H9 (cell line): ENCODE measurements at regions not wholly inside any gene's neighbourhood (a gene's known extent, or its start where the extent isn't known, plus 50 kb on each side); places are given as distances from the start of the nearest gene placed in this dataset.
"Not testable (repeated sequence)": the region's sequence is repeated elsewhere in the genome, so short reads cannot be mapped to it uniquely, and the experiment has no call there.

Experiments used
- DNase-seq: peaks from one replicate; pipeline ENCODE4 v3.0.0-alpha.2; 2017
- H2AFZ ChIP-seq: one replicate; pipeline ENCODE4 v1.6.1; 2013; ENCODE audit warnings: mild to moderate bottlenecking, low read length, control low read depth, moderate library complexity
- H2AK5ac ChIP-seq: 2 replicates; pipeline ENCODE4 v1.6.1; 2013; ENCODE audit warnings: low read length, control low read depth, mixed read lengths; ENCODE audit not compliant: insufficient read length
- H2BK120ac ChIP-seq: one replicate; pipeline ENCODE4 v1.6.1; 2013; ENCODE audit warnings: low read depth, mild to moderate bottlenecking, low read length, control low read depth, inconsistent platforms; ENCODE audit not compliant: poor library complexity, severe bottlenecking
- H2BK12ac ChIP-seq: 2 replicates; pipeline ENCODE4 v1.6.1; 2013; ENCODE audit warnings: low read length, control low read depth, mixed read lengths, low read depth; ENCODE audit not compliant: insufficient read length
- H2BK15ac ChIP-seq: 2 replicates; pipeline ENCODE4 v1.6.1; 2013; ENCODE audit warnings: low read depth, low read length, control low read depth
- H2BK20ac ChIP-seq: one replicate; pipeline ENCODE4 v1.6.1; 2013; ENCODE audit warnings: low read depth, mild to moderate bottlenecking, low read length, control low read depth, inconsistent platforms; ENCODE audit not compliant: poor library complexity, severe bottlenecking
- H2BK5ac ChIP-seq: 2 replicates; pipeline ENCODE4 v1.6.1; 2013; ENCODE audit warnings: low read length, control low read depth, mixed read lengths; ENCODE audit not compliant: insufficient read length
- H3K14ac ChIP-seq: 2 replicates; pipeline ENCODE4 v1.6.1; 2013; ENCODE audit warnings: low read length, control low read depth; ENCODE audit not compliant: insufficient read depth
- H3K18ac ChIP-seq: 2 replicates; pipeline ENCODE4 v1.6.1; 2013; ENCODE audit warnings: low read depth, mild to moderate bottlenecking, mixed read lengths, low read length, control low read depth; ENCODE audit not compliant: insufficient read length
- H3K23ac ChIP-seq: 2 replicates; pipeline ENCODE4 v1.6.1; 2013; ENCODE audit warnings: low read length, control low read depth, mixed read lengths, low read depth; ENCODE audit not compliant: insufficient read length
- H3K23me2 ChIP-seq: 2 replicates; pipeline ENCODE4 v1.6.1; 2013; ENCODE audit warnings: low read depth, mild to moderate bottlenecking, mixed read lengths, low read length, control low read depth; ENCODE audit not compliant: insufficient read length, poor library complexity, severe bottlenecking
- H3K27ac ChIP-seq: 2 replicates; pipeline ENCODE4 v1.5.1; 2013; ENCODE audit warnings: low read length, control low read depth, mixed read lengths, low read depth; ENCODE audit not compliant: insufficient read length
- H3K27me3 ChIP-seq: 2 replicates; pipeline ENCODE4 v1.6.1; 2013; ENCODE audit warnings: low read length, control low read depth, inconsistent platforms; ENCODE audit not compliant: insufficient read depth
- H3K4ac ChIP-seq: 2 replicates; pipeline ENCODE4 v1.6.1; 2013; ENCODE audit warnings: low read depth, mild to moderate bottlenecking, control low read depth, inconsistent platforms, low read length, moderate library complexity
- H3K4me1 ChIP-seq: 2 replicates; pipeline ENCODE4 v1.6.1; 2013; ENCODE audit warnings: low read length, control low read depth, inconsistent platforms; ENCODE audit not compliant: insufficient read depth
- H3K4me2 ChIP-seq: 2 replicates; pipeline ENCODE4 v1.6.1; 2013; ENCODE audit warnings: low read length, control low read depth, mixed read lengths; ENCODE audit not compliant: insufficient read length, insufficient read depth
- H3K56ac ChIP-seq: 2 replicates; pipeline ENCODE4 v1.6.1; 2013; ENCODE audit warnings: low read depth, mild to moderate bottlenecking, mixed read lengths, low read length, control low read depth; ENCODE audit not compliant: insufficient read length
- H3K79me1 ChIP-seq: 2 replicates; pipeline ENCODE4 v1.6.1; 2013; ENCODE audit warnings: low read depth, mild to moderate bottlenecking, moderate library complexity, low read length, control low read depth, inconsistent platforms; ENCODE audit not compliant: insufficient read depth, poor library complexity, severe bottlenecking
- H3K79me2 ChIP-seq: 2 replicates; pipeline ENCODE4 v1.6.1; 2013; ENCODE audit warnings: low read length, control low read depth, inconsistent platforms; ENCODE audit not compliant: insufficient read depth
- H3K9ac ChIP-seq: 2 replicates; pipeline ENCODE4 v1.6.1; 2013; ENCODE audit warnings: low read length, control low read depth, mixed read lengths; ENCODE audit not compliant: insufficient read length; ENCODE audit errors: extremely low read depth
- H3K9me3 ChIP-seq: one replicate; pipeline ENCODE4 v1.6.1; 2013; ENCODE audit warnings: low read depth, low read length, inconsistent platforms; ENCODE audit not compliant: control insufficient read depth
- H3T11ph ChIP-seq: one replicate; pipeline ENCODE4 v1.6.1; 2013; ENCODE audit warnings: mild to moderate bottlenecking, low read length, control low read depth, inconsistent platforms
- H4K20me1 ChIP-seq: one replicate; pipeline ENCODE4 v1.6.1; 2013; ENCODE audit not compliant: control insufficient read depth, insufficient read length, insufficient read depth
- H4K5ac ChIP-seq: 2 replicates; pipeline ENCODE4 v1.6.1; 2013; ENCODE audit warnings: low read depth, mild to moderate bottlenecking, mixed read lengths, low read length, control low read depth; ENCODE audit not compliant: insufficient read length
- H4K8ac ChIP-seq: replicated peaks from 2 replicates; pipeline ENCODE4 v1.6.1; 2013; ENCODE audit warnings: low read length, control low read depth, mixed read lengths, low read depth; ENCODE audit not compliant: insufficient read length
- H4K91ac ChIP-seq: 2 replicates; pipeline ENCODE4 v1.6.1; 2013; ENCODE audit warnings: low read depth, mild to moderate bottlenecking, moderate library complexity, mixed read lengths, low read length, control low read depth; ENCODE audit not compliant: insufficient read length
- H3K27ac Mint-ChIP-seq, 3 experiments: 2 replicates in 2 of 3; 3 replicates in 1 of 3; pipeline ENCODE4 v1.8.0; 2020 to 2021; ENCODE audit warnings: mixed read lengths in 3 of 3, mild to moderate bottlenecking in 1 of 3, moderate library complexity in 1 of 3
- H3K27me3 Mint-ChIP-seq: 2 replicates; pipeline ENCODE4 v1.8.0; 2021; ENCODE audit warnings: low read depth, mild to moderate bottlenecking, moderate library complexity, mixed read lengths
- H3K36me3 Mint-ChIP-seq, 3 experiments: 2 replicates in 2 of 3; 3 replicates in 1 of 3; pipeline ENCODE4 v1.8.0; 2020 to 2021; ENCODE audit warnings: low read depth in 3 of 3, mixed read lengths in 3 of 3; ENCODE audit not compliant: insufficient read depth in 1 of 3
- H3K4me1 Mint-ChIP-seq, 2 experiments: 2 replicates each; pipeline ENCODE4 v1.8.0; 2020; ENCODE audit warnings: mixed read lengths in 2 of 2
- H3K4me3 Mint-ChIP-seq, 2 experiments: 2 replicates in 1 of 2; 3 replicates in 1 of 2; pipeline ENCODE4 v1.8.0; 2020 to 2021; ENCODE audit warnings: mild to moderate bottlenecking in 2 of 2, mixed read lengths in 2 of 2, moderate library complexity in 1 of 2
- H3K9me3 Mint-ChIP-seq, 2 experiments: 2 replicates in 1 of 2; 3 replicates in 1 of 2; pipeline ENCODE4 v1.8.0; 2020; ENCODE audit warnings: mild to moderate bottlenecking in 2 of 2, mixed read lengths in 2 of 2, moderate library complexity in 1 of 2
- CTCF ChIP-seq: fragments of 200-600 bp; sonication (generic); conservative IDR thresholded peaks from 3 replicates; pipeline ENCODE4 v1.8.0; 2021; ENCODE audit warnings: antibody characterized with exemption, mild to moderate bottlenecking
- WGBS: extraction: QIAGEN DNeasy Blood & Tissue Kit; methylation state at CpG from one replicate; pipeline ENCODE4 v1.1.7; 2013; ENCODE audit warnings: missing lambda C conversion rate, low lambda C conversion rate, mixed read lengths; ENCODE audit not compliant: insufficient read length; ENCODE audit errors: extremely low coverage; 5-methylcytosine and 5-hydroxymethylcytosine counted together

GRCh38 chr5:145619806-145620310 is 215.3 kb downstream of the PRELID2 start:
- Histone ChIP-seq H2AFZ (no peak overlapping the region), H2BK120ac (no peak overlapping the region), H3K4me1 (no peaks in the 10 kb centered on the region), H2BK12ac (no peak overlapping the region), H3K56ac (no peak overlapping the region), H3K79me1 (no peaks in the 10 kb centered on the region), H4K91ac (no peak overlapping the region), H2BK20ac (no peak overlapping the region), H3K79me2 (no peaks in the 10 kb centered on the region), H3K4me2 (no peak overlapping the region), H3K27ac (no peak overlapping the region), H3K23ac (no peak overlapping the region), H3K23me2 (no peaks in the 10 kb centered on the region), H2BK15ac (no peak overlapping the region), H3K27me3 (no peaks in the 10 kb centered on the region), H3K18ac (no peak overlapping the region), H3K9ac (no peak overlapping the region), H4K5ac (no peak overlapping the region), H4K20me1 (no peaks in the 10 kb centered on the region), H3K4ac (no peak overlapping the region), H2AK5ac (no peak overlapping the region), H2BK5ac (no peak overlapping the region), H3K9me3 (peaks cover 5% of the 10 kb centered on the region), H3K14ac (no peak overlapping the region), H3T11ph (no peak overlapping the region), H4K8ac (no peak overlapping the region)
- no CpG with 5 or more reads among the region's 1 CpG for WGBS
- no peak overlapping the region for H3K27ac Mint-ChIP-seq
- H3K36me3 Mint-ChIP-seq = peaks cover 31 to 45% (median 34%) of the 10 kb centered on the region in 3 experiments
- peaks cover 27 to 35% of the 10 kb centered on the region in 2 experiments for H3K4me1 Mint-ChIP-seq
- H3K27me3 Mint-ChIP-seq = no peaks in the 10 kb centered on the region
- peaks cover 40 to 42% of the 10 kb centered on the region in 2 experiments for H3K9me3 Mint-ChIP-seq
- TF ChIP-seq CTCF = no peak
- no peak overlapping the region for H3K4me3 Mint-ChIP-seq
- DNase-seq = no peak

- 0 out of 5 replicates have a peak overlapping the region, but pooled peaks of 1 of the 2 experiments have one; percentile 6 for H3K4me3 Mint-ChIP-seq
- WGBS = no CpG with 5 or more reads among the region's 7 CpGs
Observed at GRCh38 chr5:145616739-145617138, 218.4 kb downstream of the PRELID2 start.

More at GRCh38 chr5:145616739-145617138, 218.4 kb downstream of the PRELID2 start:
- H3K9ac ChIP-seq, H4K5ac ChIP-seq, H3K9me3 ChIP-seq, H3K4me1 ChIP-seq, H2AK5ac ChIP-seq, H3K27me3 ChIP-seq, H2BK20ac ChIP-seq, H2BK12ac ChIP-seq, H3K56ac ChIP-seq, H2BK120ac ChIP-seq, H2AFZ ChIP-seq, H4K8ac ChIP-seq, H3K4me2 ChIP-seq, H3K27ac ChIP-seq, H3K79me2 ChIP-seq, H3T11ph ChIP-seq, H3K79me1 ChIP-seq, H2BK15ac ChIP-seq, H4K91ac ChIP-seq, DNase-seq, H3K23ac ChIP-seq, H3K18ac ChIP-seq, H3K27me3 Mint-ChIP-seq, H3K14ac ChIP-seq, H4K20me1 ChIP-seq, H3K4ac ChIP-seq, H3K23me2 ChIP-seq, H2BK5ac ChIP-seq: not testable (repeated sequence)
- peaks cover 35 to 44% (median 37%) of the 10 kb centered on the region in 3 experiments for H3K36me3 Mint-ChIP-seq
- H3K27ac Mint-ChIP-seq = peak overlapping the region; percentile 94 to 97 (median 96); a peak in 6 of 7 replicates
- peaks cover 27 to 35% of the 10 kb centered on the region in 2 experiments for H3K4me1 Mint-ChIP-seq
- peaks cover 43 to 44% of the 10 kb centered on the region in 2 experiments for H3K9me3 Mint-ChIP-seq
